ENCODE measurements at regions not wholly inside any gene's neighbourhood (a gene's known extent, or its start where the extent isn't known, plus 50 kb on each side); places are given as distances from the start of the nearest gene placed in this dataset.

- CTCF ChIA-PET: no interaction called here
- intact Hi-C loops (cut with micrococcal nuclease): no loop called here
Observed at GRCh38 chr13:97127842-97128241, 94.3 kb upstream of the MBNL2 start.

GRCh38 chr13:97130190-97130589 lies 91.9 kb upstream of the MBNL2 start:
- no peaks in the 10 kb centered on the region for H3K27me3 ChIP-seq (ENCODE audit: control insufficient read depth in 2 of 2, insufficient read depth in 2 of 2, low read length in 2 of 2)
- H3K4me3 ChIP-seq (ENCODE audit: low read length): no peak overlapping the region
- Mint-ChIP-seq H3K4me1 (peaks cover 0 to 13% (median 0%) of the 10 kb centered on the region in 7 donors), H3K27me3 (peaks cover 0 to 15% (median 8%) of the 10 kb centered on the region in 5 donors), H3K4me3 (no peak overlapping the region), H3K36me3 (no peaks in the 10 kb centered on the region), H3K9me3 (peaks cover 0 to 3% (median 0%) of the 10 kb centered on the region in 11 donors), H3K27ac (no peak overlapping the region)
- ChIA-PET POLR2A (no interaction called here), CTCF (interaction anchor here (1.8 kb wide), 1 partner anchor 20 kb away, joined by 5 read pairs; no protein-coding TSS in a partner anchor)
- no peaks in the 10 kb centered on the region for H3K9me3 ChIP-seq (ENCODE audit: control insufficient read depth in 2 of 3, low read length in 3 of 3)
- intact Hi-C loops (cut with micrococcal nuclease): no loop called here
- ATAC-seq (no peak), DNase-seq (no peak)
- H3K4me1 ChIP-seq (ENCODE audit: control insufficient read depth in 2 of 2, insufficient read depth in 2 of 2, low read length in 2 of 2): no peaks in the 10 kb centered on the region
- no peaks in the 10 kb centered on the region for H3K36me3 ChIP-seq (ENCODE audit: control insufficient read depth in 2 of 3, insufficient read depth in 3 of 3, low read length in 3 of 3)
- no peak overlapping the region for H3K27ac ChIP-seq (ENCODE audit: low read depth, low read length)

More at GRCh38 chr13:97127842-97128241, 94.3 kb upstream of the MBNL2 start:
- no peak for ATAC-seq
- Histone ChIP-seq H3K27me3 (ENCODE audit: control insufficient read depth in 2 of 2, insufficient read depth in 2 of 2, low read length in 2 of 2) (no peaks in the 10 kb centered on the region), H3K36me3 (ENCODE audit: control insufficient read depth in 2 of 3, insufficient read depth in 3 of 3, low read length in 3 of 3) (no peaks in the 10 kb centered on the region), H3K9me3 (ENCODE audit: control insufficient read depth in 2 of 3, low read length in 3 of 3) (no peaks in the 10 kb centered on the region), H3K27ac (ENCODE audit: low read depth, low read length) (no peak overlapping the region), H3K4me1 (ENCODE audit: control insufficient read depth in 2 of 2, insufficient read depth in 2 of 2, low read length in 2 of 2) (no peaks in the 10 kb centered on the region), H3K4me3 (ENCODE audit: low read length) (no peak overlapping the region)
- H3K27ac Mint-ChIP-seq: no peak overlapping the region
- peaks cover 0 to 3% (median 0%) of the 10 kb centered on the region in 11 donors for H3K9me3 Mint-ChIP-seq
- no peak overlapping the region for H3K4me3 Mint-ChIP-seq
- H3K36me3 Mint-ChIP-seq: no peaks in the 10 kb centered on the region
- DNase-seq: no peak
- POLR2A ChIA-PET: no interaction called here
- H3K27me3 Mint-ChIP-seq: peaks cover 6 to 20% (median 10%) of the 10 kb centered on the region in 5 donors
- H3K4me1 Mint-ChIP-seq: peaks cover 0 to 13% (median 0%) of the 10 kb centered on the region in 7 donors

GRCh38 chr13:97131447-97131846 lies 90.7 kb upstream of the MBNL2 start:
- Histone ChIP-seq H3K4me1 (ENCODE audit: control insufficient read depth in 2 of 2, insufficient read depth in 2 of 2, low read length in 2 of 2) (no peaks in the 10 kb centered on the region), H3K27me3 (ENCODE audit: control insufficient read depth in 2 of 2, insufficient read depth in 2 of 2, low read length in 2 of 2) (no peaks in the 10 kb centered on the region), H3K9me3 (ENCODE audit: control insufficient read depth in 2 of 3, low read length in 3 of 3) (no peaks in the 10 kb centered on the region), H3K36me3 (ENCODE audit: control insufficient read depth in 2 of 3, insufficient read depth in 3 of 3, low read length in 3 of 3) (no peaks in the 10 kb centered on the region), H3K27ac (ENCODE audit: low read depth, low read length) (no peak overlapping the region), H3K4me3 (ENCODE audit: low read length) (no peak overlapping the region)
- DNase-seq (no peak), ATAC-seq (no peak)
- intact Hi-C loops (cut with micrococcal nuclease): no loop called here
- no peak overlapping the region for H3K27ac Mint-ChIP-seq
- H3K9me3 Mint-ChIP-seq: peaks cover 0 to 2% (median 0%) of the 10 kb centered on the region in 11 donors
- no peak overlapping the region for H3K4me3 Mint-ChIP-seq
- peaks cover 0 to 4% (median 0%) of the 10 kb centered on the region in 7 donors for H3K4me1 Mint-ChIP-seq
- POLR2A ChIA-PET: no interaction called here
- H3K27me3 Mint-ChIP-seq: peaks cover 0 to 12% (median under 1%) of the 10 kb centered on the region in 5 donors
- CTCF ChIA-PET: no interaction called here
- H3K36me3 Mint-ChIP-seq: no peaks in the 10 kb centered on the region

- intact Hi-C loops (cut with micrococcal nuclease): no loop called here
- no peaks in the 10 kb centered on the region for H3K9me3 ChIP-seq (ENCODE audit: control insufficient read depth in 2 of 3, low read length in 3 of 3)
- no peak for DNase-seq
- Mint-ChIP-seq H3K36me3 (no peaks in the 10 kb centered on the region), H3K4me3 (no peak overlapping the region), H3K9me3 (peaks cover 0 to 2% (median 0%) of the 10 kb centered on the region in 11 donors), H3K27me3 (peaks cover 0 to 11% (median 2%) of the 10 kb centered on the region in 5 donors), H3K4me1 (no peaks in the 10 kb centered on the region), H3K27ac (no peak overlapping the region)
- no peak for ATAC-seq
- no peak overlapping the region for H3K4me3 ChIP-seq (ENCODE audit: low read length)
- ChIA-PET CTCF (interaction anchor here (0.6 kb wide), 2 partner anchors 24 to 799 kb away, joined by 3 to 4 read pairs; no protein-coding TSS in a partner anchor), POLR2A (no interaction called here)
- no peak overlapping the region for H3K27ac ChIP-seq (ENCODE audit: low read depth, low read length)
- no peaks in the 10 kb centered on the region for H3K36me3 ChIP-seq (ENCODE audit: control insufficient read depth in 2 of 3, insufficient read depth in 3 of 3, low read length in 3 of 3)
- no peaks in the 10 kb centered on the region for H3K4me1 ChIP-seq (ENCODE audit: control insufficient read depth in 2 of 2, insufficient read depth in 2 of 2, low read length in 2 of 2)
- H3K27me3 ChIP-seq (ENCODE audit: control insufficient read depth in 2 of 2, insufficient read depth in 2 of 2, low read length in 2 of 2): no peaks in the 10 kb centered on the region
Observed at GRCh38 chr13:97133554-97133953, 88.6 kb upstream of the MBNL2 start.

- Mint-ChIP-seq H3K27ac (no peak overlapping the region), H3K27me3 (peaks cover 0 to 10% (median 0%) of the 10 kb centered on the region in 5 donors), H3K36me3 (no peaks in the 10 kb centered on the region), H3K4me3 (no peak overlapping the region), H3K9me3 (peaks cover 0 to 2% (median 0%) of the 10 kb centered on the region in 11 donors), H3K4me1 (no peaks in the 10 kb centered on the region)
- no peaks in the 10 kb centered on the region for H3K4me1 ChIP-seq (ENCODE audit: control insufficient read depth in 2 of 2, insufficient read depth in 2 of 2, low read length in 2 of 2)
- no peak overlapping the region for H3K27ac ChIP-seq (ENCODE audit: low read depth, low read length)
- intact Hi-C loops (cut with micrococcal nuclease): no loop called here
- H3K9me3 ChIP-seq (ENCODE audit: control insufficient read depth in 2 of 3, low read length in 3 of 3): no peaks in the 10 kb centered on the region
- no peak for DNase-seq
- H3K27me3 ChIP-seq (ENCODE audit: control insufficient read depth in 2 of 2, insufficient read depth in 2 of 2, low read length in 2 of 2): no peaks in the 10 kb centered on the region
- CTCF ChIA-PET: interaction anchor here (0.6 kb wide), 1 partner anchor 25 kb away, joined by 3 read pairs; no protein-coding TSS in a partner anchor
- H3K4me3 ChIP-seq (ENCODE audit: low read length): no peak overlapping the region
- no peak for ATAC-seq
- no peaks in the 10 kb centered on the region for H3K36me3 ChIP-seq (ENCODE audit: control insufficient read depth in 2 of 3, insufficient read depth in 3 of 3, low read length in 3 of 3)
- POLR2A ChIA-PET: no interaction called here
Observed at GRCh38 chr13:97133955-97134354, 88.2 kb upstream of the MBNL2 start.

GRCh38 chr13:97134364-97135095 lies 87.6 kb upstream of the MBNL2 start:
- Mint-ChIP-seq H3K9me3 (peaks cover 0 to 2% (median 0%) of the 10 kb centered on the region in 11 donors), H3K4me3 (no peak overlapping the region), H3K27ac (no peak overlapping the region), H3K36me3 (no peaks in the 10 kb centered on the region), H3K27me3 (peaks cover 0 to 11% (median 0%) of the 10 kb centered on the region in 5 donors), H3K4me1 (no peaks in the 10 kb centered on the region)
- ChIA-PET CTCF (interaction anchor here (0.6 kb wide), 1 partner anchor 25 kb away, joined by 3 read pairs; no protein-coding TSS in a partner anchor), POLR2A (no interaction called here)
- Histone ChIP-seq H3K27ac (ENCODE audit: low read depth, low read length) (no peak overlapping the region), H3K4me3 (ENCODE audit: low read length) (no peak overlapping the region), H3K9me3 (ENCODE audit: control insufficient read depth in 2 of 3, low read length in 3 of 3) (no peaks in the 10 kb centered on the region), H3K4me1 (ENCODE audit: control insufficient read depth in 2 of 2, insufficient read depth in 2 of 2, low read length in 2 of 2) (no peaks in the 10 kb centered on the region), H3K27me3 (ENCODE audit: control insufficient read depth in 2 of 2, insufficient read depth in 2 of 2, low read length in 2 of 2) (no peaks in the 10 kb centered on the region), H3K36me3 (ENCODE audit: control insufficient read depth in 2 of 3, insufficient read depth in 3 of 3, low read length in 3 of 3) (no peaks in the 10 kb centered on the region)
- DNase-seq (no peak), ATAC-seq (no peak)
- intact Hi-C loops (cut with micrococcal nuclease): no loop called here

- Mint-ChIP-seq H3K9me3 (peaks cover 0 to 2% (median 0%) of the 10 kb centered on the region in 11 donors), H3K4me1 (no peaks in the 10 kb centered on the region), H3K27ac (peak overlapping the region in 1 of 9 donors; percentile 59), H3K36me3 (no peaks in the 10 kb centered on the region), H3K27me3 (peaks cover 0 to 12% (median 9%) of the 10 kb centered on the region in 5 donors), H3K4me3 (no peak overlapping the region)
- CTCF ChIA-PET: interaction anchor here (0.5 kb wide), 1 partner anchor 89 kb away, joined by 3 read pairs; no protein-coding TSS in a partner anchor
- intact Hi-C loops (cut with micrococcal nuclease): no loop called here
- H3K9me3 ChIP-seq (ENCODE audit: control insufficient read depth in 2 of 3, low read length in 3 of 3): no peaks in the 10 kb centered on the region
- no peaks in the 10 kb centered on the region for H3K27me3 ChIP-seq (ENCODE audit: control insufficient read depth in 2 of 2, insufficient read depth in 2 of 2, low read length in 2 of 2)
- H3K4me3 ChIP-seq (ENCODE audit: low read length): no peak overlapping the region
- POLR2A ChIA-PET: no interaction called here
- ATAC-seq: no peak
- DNase-seq: no peak
- H3K27ac ChIP-seq (ENCODE audit: low read depth, low read length): no peak overlapping the region
- no peaks in the 10 kb centered on the region for H3K36me3 ChIP-seq (ENCODE audit: control insufficient read depth in 2 of 3, insufficient read depth in 3 of 3, low read length in 3 of 3)
- no peaks in the 10 kb centered on the region for H3K4me1 ChIP-seq (ENCODE audit: control insufficient read depth in 2 of 2, insufficient read depth in 2 of 2, low read length in 2 of 2)
Observed at GRCh38 chr13:97135883-97136282, 86.2 kb upstream of the MBNL2 start.

Measured in naive thymus-derived CD4-positive, alpha-beta T cell (primary cell).